Heart left ventricle (tissue), 16 donors: ENCODE measurements at regions not wholly inside any gene's neighbourhood (a gene's known extent, or its start where the extent isn't known, plus 50 kb on each side); places are given as distances from the start of the nearest gene placed in this dataset.

Experiments used
- ATAC-seq, 4 donors: fragments of 200-7000 bp; cut with Tn5 transposase; one replicate each; pipeline ENCODE4 v1.9.1; 2020 to 2022; ENCODE audit warnings: moderate library complexity in 4 of 4, mild to moderate bottlenecking in 3 of 4, moderate number of reproducible peaks in 1 of 4
- DNase-seq, 5 donors: peaks; one replicate each; pipeline ENCODE4 v3.0.0-alpha.2; 2020
- H3K27ac ChIP-seq, 12 donors: fragments of 200-600 bp; sonication (generic) in 4 of 12; one replicate each; pipeline versions ENCODE4 v1.5.0 to v1.8.0; 2016 to 2022; ENCODE audit warnings: mild to moderate bottlenecking in 2 of 12
- H3K27me3 ChIP-seq, 9 donors: fragments of 200-600 bp; sonication (generic) in 2 of 9; one replicate each; pipeline versions ENCODE4 v1.5.1 to v1.8.0; 2016 to 2022; ENCODE audit warnings: mild to moderate bottlenecking in 3 of 9
- H3K36me3 ChIP-seq, 9 donors: fragments of 200-600 bp; sonication (generic) in 2 of 9; one replicate each; pipeline versions ENCODE4 v1.5.0 to v1.8.0; 2018 to 2022; ENCODE audit warnings: mild to moderate bottlenecking in 2 of 9
- H3K4me1 ChIP-seq, 12 donors: fragments of 200-600 bp; sonication (generic) in 4 of 12; one replicate each; pipeline versions ENCODE4 v1.5.0 to v1.8.0; 2016 to 2022; ENCODE audit warnings: mild to moderate bottlenecking in 3 of 12
- H3K4me3 ChIP-seq, 12 donors: fragments of 200-600 bp; sonication (generic) in 4 of 12; one replicate each; pipeline versions ENCODE4 v1.5.0 to v1.8.0; 2017 to 2022; ENCODE audit warnings: mild to moderate bottlenecking in 9 of 12, moderate library complexity in 4 of 12
- H3K9me3 ChIP-seq, 12 donors: fragments of 200-600 bp; sonication (generic) in 4 of 12; one replicate each; pipeline versions ENCODE4 v1.5.0 to v1.8.0; 2016 to 2022; ENCODE audit warnings: mild to moderate bottlenecking in 1 of 12
- CTCF ChIP-seq, 12 donors: fragments of 200-600 bp; sonication (generic) in 4 of 12; IDR thresholded peaks; one replicate each; pipeline versions ENCODE4 v1.5.0 to v1.8.0; 2018 to 2022; ENCODE audit warnings: antibody characterized with exemption in 12 of 12, mild to moderate bottlenecking in 5 of 12
- POLR2A ChIP-seq, 2 donors: fragments of 450-650 bp; IDR thresholded peaks; one replicate each; pipeline ENCODE4 v1.6.1; 2017; ENCODE audit warnings: antibody characterized with exemption in 2 of 2, mild to moderate bottlenecking in 2 of 2, moderate library complexity in 2 of 2
- WGBS, 4 donors: extraction: QIAGEN DNeasy Blood & Tissue Kit in 2 of 4; methylation state at CpG; one replicate each; pipeline versions ENCODE4 v1.1.5 to v1.1.7; 2013 to 2018; 5-methylcytosine and 5-hydroxymethylcytosine counted together
- intact Hi-C, 10 donors: fragments of 100-400 bp; cut with DNase I; formaldehyde crosslinking; loops; one replicate each; pipeline versions ENCODE4 v1.11.1 to v1.14.2; 2022
- donor health status: ischemic (EF 13 %, LVEDD 7.1; RV severe dilation, severe dysfunction).
- donor health status: healthy with polysubstance abuse.
- donor health status: DM: no; HTN: yes; CAD: no.
- donor health status: DM: no; HTN: no; CAD: no.
- donor health status: ischemic (EF 25% LVEDD 6.9; RV normal size, moderate dysfunction).
- donor health status: ischemic (EF 25% LVEDD 5.7; RV mildly dilated, moderate dysfunction).
- donor health status: healthy.
- donor health status: DM: yes; HTN: yes; CAD: no.
- donor health status: ischemic (EF 35%, LVEDD 5.7; RV mildly dilated, moderate dysfunction).
- donor health status: nonischemic (EF 11% LVEDD 7.7; RV severe dilation, severe dysfunction).
- donor health status: DM: yes; HTN: yes; CAD: no.
- donor health status: PGD.
- donor health status: ischemic (EF 29% LVEDD 5.4; RV normal size, mild dysfunction).
- donor health status: nonischemic (EF 23%, LVEDD 6.1; RV moderate dilation, normal function).

GRCh38 chr12:74286254-74286653 lies 251.4 kb upstream of the ATXN7L3B start:
- WGBS, 4 donors = 13 to 21% (median 19%) methylated on average over 1 of the region's 1 CpG
- Histone ChIP-seq H3K36me3 (no peaks in the 10 kb centered on the region), H3K27ac (no peak overlapping the region)

DNA sequence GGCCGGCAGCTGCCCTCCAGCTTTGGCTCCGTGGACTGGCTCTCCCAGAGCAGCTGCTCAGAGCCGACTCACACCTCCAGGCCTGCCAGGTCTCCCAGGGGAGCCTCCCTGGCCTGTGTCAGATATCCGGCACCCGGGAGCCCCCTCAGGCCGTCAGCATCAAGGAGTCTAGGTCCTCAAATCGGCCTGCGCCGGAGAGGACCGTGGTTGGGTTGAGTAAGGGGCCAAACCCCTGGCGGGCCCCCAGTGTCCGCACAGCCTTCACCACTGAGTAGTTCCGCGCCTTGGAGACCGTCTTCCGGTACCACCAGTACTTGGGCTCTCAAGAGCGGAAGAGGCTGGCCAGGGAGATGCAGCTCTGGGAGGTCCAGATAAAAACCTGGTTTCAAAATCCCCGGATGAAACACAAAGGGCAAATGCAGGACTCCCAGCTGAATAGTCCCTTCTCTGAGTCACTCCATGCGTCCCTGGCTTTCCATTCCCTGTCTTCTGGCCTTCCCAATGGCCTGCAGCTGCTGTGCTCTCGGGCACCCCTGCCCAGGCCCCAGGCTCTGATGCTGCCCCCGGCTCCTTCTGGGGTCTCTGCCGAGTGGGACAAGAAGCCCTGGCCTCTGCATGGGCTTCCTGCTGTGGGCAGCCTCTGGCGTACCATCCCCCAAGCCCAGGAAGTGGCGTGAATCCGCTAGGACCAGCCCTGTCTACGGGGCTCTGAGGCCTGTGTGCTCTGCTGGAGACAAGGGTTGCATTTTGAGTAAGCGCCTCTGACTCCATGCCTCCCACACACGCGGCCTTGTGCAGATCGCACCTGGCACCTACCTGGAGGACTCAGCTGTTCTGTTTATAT lies 245.1 kb upstream of the ATXN7L3B start:
- Histone ChIP-seq H3K9me3 (no peaks in the 10 kb centered on the region), H3K27me3 (no peaks in the 10 kb centered on the region), H3K36me3 (no peaks in the 10 kb centered on the region), H3K4me1 (no peaks in the 10 kb centered on the region), H3K4me3 (no peak overlapping the region), H3K27ac (no peak overlapping the region)
- no peak for TF ChIP-seq POLR2A (IDR thresholded peaks at IDR 0.05)
- TF ChIP-seq CTCF (IDR thresholded peaks at IDR 0.05) = no peak
- intact Hi-C loops = no loop called here
- ATAC-seq (peak in 1 of 4 donors; percentile 24), DNase-seq (peak in 1 of 5 donors; percentile 61)
- WGBS, 4 donors = 84 to 92% (median 88%) methylated on average over 30 of the region's 30 CpGs

More at GRCh38 chr12:74286254-74286653, 251.4 kb upstream of the ATXN7L3B start:
- no peaks in the 10 kb centered on the region for H3K4me1 ChIP-seq
- H3K9me3 ChIP-seq = no peaks in the 10 kb centered on the region
- intact Hi-C loops = no loop called here
- ATAC-seq = no peak
- no peak overlapping the region for H3K4me3 ChIP-seq
- no peaks in the 10 kb centered on the region for H3K27me3 ChIP-seq
- TF ChIP-seq POLR2A (IDR thresholded peaks at IDR 0.05) (no peak), CTCF (IDR thresholded peaks at IDR 0.05) (no peak)
- DNase-seq = no peak

GRCh38 chr12:74293689-74294131 lies 243.9 kb upstream of the ATXN7L3B start:
- Histone ChIP-seq H3K36me3 (no peaks in the 10 kb centered on the region), H3K4me1 (no peaks in the 10 kb centered on the region), H3K9me3 (no peaks in the 10 kb centered on the region), H3K27me3 (no peaks in the 10 kb centered on the region), H3K4me3 (no peak overlapping the region), H3K27ac (no peak overlapping the region)
- intact Hi-C loops = no loop called here
- ATAC-seq = no peak
- TF ChIP-seq CTCF (IDR thresholded peaks at IDR 0.05) = no peak
- no peak for TF ChIP-seq POLR2A (IDR thresholded peaks at IDR 0.05)
- no peak for DNase-seq
- 86 to 91% (median 88%) methylated on average over 5 to 15 of the region's 15 CpGs for WGBS, 4 donors

GRCh38 chr12:74317078-74317601 lies 220.5 kb upstream of the ATXN7L3B start:
- no peak overlapping the region for H3K4me3 ChIP-seq
- no peaks in the 10 kb centered on the region for H3K9me3 ChIP-seq
- no peak for TF ChIP-seq POLR2A (IDR thresholded peaks at IDR 0.05)
- peak in 8 of 12 donors; percentile 10 to 55 (median 35) for TF ChIP-seq CTCF (IDR thresholded peaks at IDR 0.05)
- intact Hi-C loops = loop anchor here in 2 of 10 donors (5.0 to 10.0 kb wide), 2 partner anchors 202 to 205 kb away; no protein-coding TSS in a partner anchor
- no peaks in the 10 kb centered on the region for H3K4me1 ChIP-seq
- 6 to 20% (median 14%) methylated on average over 2 of the region's 2 CpGs for WGBS, 4 donors
- DNase-seq (peak in 3 of 5 donors; percentile 21 to 57 (median 32)), ATAC-seq (peak; percentile 80 to 92 (median 84))
- H3K27ac ChIP-seq = no peak overlapping the region
- H3K27me3 ChIP-seq = no peaks in the 10 kb centered on the region
- no peaks in the 10 kb centered on the region for H3K36me3 ChIP-seq
